KMS-11 (cell line): ENCODE measurements at regions not wholly inside any gene's neighbourhood (a gene's known extent, or its start where the extent isn't known, plus 50 kb on each side); places are given as distances from the start of the nearest gene placed in this dataset.

Experiments
- H2AFZ ChIP-seq: fragments of 200-600 bp; sonication (generic); 2 replicates; pipeline ENCODE4 v1.6.1; 2016; ENCODE audit warnings: antibody characterized with exemption, mixed run types, low read depth
- H3K27ac ChIP-seq: fragments of 200-600 bp; sonication (generic); 2 replicates; pipeline ENCODE4 v1.6.1; 2016; ENCODE audit warnings: mild to moderate bottlenecking, mixed run types
- H3K27me3 ChIP-seq: fragments of 200-600 bp; sonication (generic); 2 replicates; pipeline ENCODE4 v1.6.1; 2017; ENCODE audit warnings: mild to moderate bottlenecking, low read depth, mixed run types, moderate library complexity; ENCODE audit not compliant: insufficient read depth
- H3K36me3 ChIP-seq: fragments of 200-600 bp; sonication (generic); 2 replicates; pipeline ENCODE4 v1.6.1; 2017; ENCODE audit warnings: mild to moderate bottlenecking, mixed run types; ENCODE audit not compliant: insufficient read depth
- H3K4me1 ChIP-seq: fragments of 200-600 bp; sonication (generic); 2 replicates; pipeline ENCODE4 v1.6.1; 2016; ENCODE audit warnings: mild to moderate bottlenecking, low read depth, mixed run types; ENCODE audit not compliant: poor library complexity, severe bottlenecking
- H3K4me2 ChIP-seq: fragments of 200-600 bp; sonication (generic); 2 replicates; pipeline ENCODE4 v1.7.0; 2016; ENCODE audit warnings: mild to moderate bottlenecking, mixed run types
- H3K4me3 ChIP-seq: fragments of 200-600 bp; sonication (generic); IDR thresholded peaks from 2 replicates; pipeline ENCODE4 v1.6.1; 2017; ENCODE audit warnings: low read depth, low read length, mixed read lengths; ENCODE audit not compliant: insufficient read depth
- H3K79me2 ChIP-seq: fragments of 200-600 bp; sonication (generic); 2 replicates; pipeline ENCODE4 v1.6.1; 2016; ENCODE audit warnings: low read depth, mixed run types; ENCODE audit not compliant: insufficient read depth
- H3K9ac ChIP-seq: fragments of 200-600 bp; sonication (generic); 2 replicates; pipeline ENCODE4 v1.6.1; 2016; ENCODE audit warnings: mild to moderate bottlenecking, mixed run types
- H4K20me1 ChIP-seq: fragments of 200-600 bp; sonication (generic); 2 replicates; pipeline ENCODE4 v1.6.1; 2016; ENCODE audit warnings: mild to moderate bottlenecking, mixed run types; ENCODE audit not compliant: insufficient read depth
- TF ChIP-seq, protein P1 (sequence below): fragments of 200-600 bp; sonication (generic); conservative IDR thresholded peaks from 2 replicates; pipeline ENCODE4 v1.6.1; 2017; ENCODE audit warnings: low read depth, mild to moderate bottlenecking, antibody characterized with exemption, low read length, moderate library complexity, mixed read lengths

- Histone ChIP-seq H3K79me2 (no peaks in the 10 kb centered on the region), H3K4me3 (no peak overlapping the region), H3K9ac (no peak overlapping the region), H2AFZ (no peak overlapping the region), H3K27ac (no peak overlapping the region), H4K20me1 (no peaks in the 10 kb centered on the region), H3K4me2 (no peak overlapping the region), H3K36me3 (no peaks in the 10 kb centered on the region), H3K27me3 (no peaks in the 10 kb centered on the region), H3K4me1 (no peaks in the 10 kb centered on the region)
- TF ChIP-seq, protein P1, sequence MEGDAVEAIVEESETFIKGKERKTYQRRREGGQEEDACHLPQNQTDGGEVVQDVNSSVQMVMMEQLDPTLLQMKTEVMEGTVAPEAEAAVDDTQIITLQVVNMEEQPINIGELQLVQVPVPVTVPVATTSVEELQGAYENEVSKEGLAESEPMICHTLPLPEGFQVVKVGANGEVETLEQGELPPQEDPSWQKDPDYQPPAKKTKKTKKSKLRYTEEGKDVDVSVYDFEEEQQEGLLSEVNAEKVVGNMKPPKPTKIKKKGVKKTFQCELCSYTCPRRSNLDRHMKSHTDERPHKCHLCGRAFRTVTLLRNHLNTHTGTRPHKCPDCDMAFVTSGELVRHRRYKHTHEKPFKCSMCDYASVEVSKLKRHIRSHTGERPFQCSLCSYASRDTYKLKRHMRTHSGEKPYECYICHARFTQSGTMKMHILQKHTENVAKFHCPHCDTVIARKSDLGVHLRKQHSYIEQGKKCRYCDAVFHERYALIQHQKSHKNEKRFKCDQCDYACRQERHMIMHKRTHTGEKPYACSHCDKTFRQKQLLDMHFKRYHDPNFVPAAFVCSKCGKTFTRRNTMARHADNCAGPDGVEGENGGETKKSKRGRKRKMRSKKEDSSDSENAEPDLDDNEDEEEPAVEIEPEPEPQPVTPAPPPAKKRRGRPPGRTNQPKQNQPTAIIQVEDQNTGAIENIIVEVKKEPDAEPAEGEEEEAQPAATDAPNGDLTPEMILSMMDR = no peak
Observed at GRCh38 chr5:175045820-175046219, 321.4 kb downstream of the MSX2 start.

DNA sequence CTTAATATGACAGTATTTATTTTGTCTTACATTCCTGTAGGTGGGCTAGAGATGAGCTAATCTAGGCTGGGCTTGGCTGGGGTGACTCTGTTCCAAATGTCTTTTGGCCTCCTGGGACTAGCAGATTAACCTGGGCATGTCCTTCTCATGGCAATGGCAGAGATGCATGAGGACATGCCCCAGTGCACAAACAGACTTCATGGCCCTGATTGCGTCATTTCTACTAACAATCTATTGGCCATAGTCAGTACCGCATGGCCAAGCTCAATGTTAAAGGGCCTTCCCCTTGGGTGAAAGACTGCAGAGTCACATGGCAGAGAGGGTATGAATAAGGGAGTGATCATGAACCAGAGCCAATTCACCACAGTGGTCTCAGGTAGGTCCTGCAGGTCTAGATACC lies 313.4 kb downstream of the MSX2 start:
- no peak overlapping the region for H3K4me2 ChIP-seq
- no peak overlapping the region for H3K27ac ChIP-seq
- H3K79me2 ChIP-seq = no peaks in the 10 kb centered on the region
- H2AFZ ChIP-seq = no peak overlapping the region
- no peaks in the 10 kb centered on the region for H3K27me3 ChIP-seq
- no peaks in the 10 kb centered on the region for H4K20me1 ChIP-seq
- H3K4me3 ChIP-seq = no peak overlapping the region
- no peaks in the 10 kb centered on the region for H3K4me1 ChIP-seq
- H3K9ac ChIP-seq = no peak overlapping the region
- H3K36me3 ChIP-seq = no peaks in the 10 kb centered on the region
- TF ChIP-seq, protein P1 = no peak

- Histone ChIP-seq H2AFZ (no peak overlapping the region), H3K4me1 (no peaks in the 10 kb centered on the region), H3K27ac (no peak overlapping the region), H4K20me1 (no peaks in the 10 kb centered on the region), H3K4me3 (no peak overlapping the region), H3K36me3 (no peaks in the 10 kb centered on the region), H3K27me3 (no peaks in the 10 kb centered on the region), H3K9ac (no peak overlapping the region), H3K79me2 (no peaks in the 10 kb centered on the region), H3K4me2 (no peak overlapping the region)
- TF ChIP-seq, protein P1 = no peak
Observed at GRCh38 chr5:175035882-175036533, 311.6 kb downstream of the MSX2 start.

DNA sequence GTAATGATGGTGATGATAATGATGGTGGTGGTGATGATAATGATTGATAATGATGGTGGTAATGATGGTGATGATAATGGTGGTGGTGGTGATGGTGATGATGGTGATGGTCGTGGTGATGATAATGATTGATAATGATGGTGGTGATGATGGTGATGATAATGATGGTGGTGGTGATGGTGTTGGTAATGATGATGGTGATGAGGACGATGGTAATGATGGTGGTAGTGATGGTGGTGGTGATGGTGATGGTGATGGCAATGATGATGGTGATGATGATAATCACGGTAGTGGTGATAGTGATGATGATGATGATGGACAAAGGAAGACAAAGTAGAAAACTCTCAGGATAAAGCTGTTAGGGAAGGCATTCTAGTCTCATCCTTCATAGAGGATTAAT lies 310.5 kb downstream of the MSX2 start:
- H3K36me3 ChIP-seq = no peaks in the 10 kb centered on the region
- H4K20me1 ChIP-seq = no peaks in the 10 kb centered on the region
- no peak overlapping the region for H3K9ac ChIP-seq
- H3K4me3 ChIP-seq = no peak overlapping the region
- H3K27ac ChIP-seq = no peak overlapping the region
- TF ChIP-seq, protein P1 = no peak
- H3K4me1 ChIP-seq = no peaks in the 10 kb centered on the region
- H3K79me2 ChIP-seq = no peaks in the 10 kb centered on the region
- H2AFZ ChIP-seq = no peak overlapping the region
- H3K4me2 ChIP-seq = no peak overlapping the region
- no peaks in the 10 kb centered on the region for H3K27me3 ChIP-seq
